ENCODE measurements at regions not wholly inside any gene's neighbourhood (a gene's known extent, or its start where the extent isn't known, plus 50 kb on each side); places are given as distances from the start of the nearest gene placed in this dataset.

DNA sequence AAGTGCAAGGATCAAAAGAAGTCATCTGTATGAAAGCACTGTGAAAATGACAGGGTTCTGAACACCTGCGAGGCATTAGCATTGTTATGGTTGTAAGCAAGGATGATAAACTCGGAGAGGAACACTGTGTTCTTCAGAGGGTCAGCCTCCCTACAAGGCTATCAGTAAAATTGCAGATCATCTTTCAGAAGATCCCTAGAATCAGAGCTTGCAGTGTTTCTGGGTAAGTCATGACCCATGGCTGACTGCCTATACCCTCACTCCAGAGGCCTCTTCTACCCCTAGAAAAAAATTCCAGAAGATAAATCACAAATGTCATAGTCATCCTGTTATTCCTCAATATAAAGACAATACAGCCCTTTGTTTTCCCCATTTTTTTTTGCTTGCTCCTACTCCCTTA, 292.6 kb downstream of the DMAC1 start:
- Histone ChIP-seq H3K9ac (ENCODE audit: low read length in 3 of 3) (no peak overlapping the region), H3K4me3 (ENCODE audit: low read length in 3 of 3) (no peak overlapping the region), H3K9me3 (ENCODE audit: control insufficient read depth in 2 of 3, insufficient read depth in 1 of 3, low read length in 3 of 3) (no peaks in the 10 kb centered on the region), H3K27me3 (ENCODE audit: control insufficient read depth, insufficient read depth, low read length) (no peaks in the 10 kb centered on the region), H3K36me3 (ENCODE audit: control insufficient read depth in 2 of 3, insufficient read depth in 3 of 3, low read length in 3 of 3) (no peaks in the 10 kb centered on the region), H3K27ac (ENCODE audit: low read depth in 2 of 2, low read length in 2 of 2) (no peak overlapping the region), H3K4me1 (ENCODE audit: control insufficient read depth in 2 of 3, insufficient read depth in 2 of 3, low read depth in 1 of 3, low read length in 3 of 3) (no peaks in the 10 kb centered on the region)
- TF ChIP-seq, protein P1, sequence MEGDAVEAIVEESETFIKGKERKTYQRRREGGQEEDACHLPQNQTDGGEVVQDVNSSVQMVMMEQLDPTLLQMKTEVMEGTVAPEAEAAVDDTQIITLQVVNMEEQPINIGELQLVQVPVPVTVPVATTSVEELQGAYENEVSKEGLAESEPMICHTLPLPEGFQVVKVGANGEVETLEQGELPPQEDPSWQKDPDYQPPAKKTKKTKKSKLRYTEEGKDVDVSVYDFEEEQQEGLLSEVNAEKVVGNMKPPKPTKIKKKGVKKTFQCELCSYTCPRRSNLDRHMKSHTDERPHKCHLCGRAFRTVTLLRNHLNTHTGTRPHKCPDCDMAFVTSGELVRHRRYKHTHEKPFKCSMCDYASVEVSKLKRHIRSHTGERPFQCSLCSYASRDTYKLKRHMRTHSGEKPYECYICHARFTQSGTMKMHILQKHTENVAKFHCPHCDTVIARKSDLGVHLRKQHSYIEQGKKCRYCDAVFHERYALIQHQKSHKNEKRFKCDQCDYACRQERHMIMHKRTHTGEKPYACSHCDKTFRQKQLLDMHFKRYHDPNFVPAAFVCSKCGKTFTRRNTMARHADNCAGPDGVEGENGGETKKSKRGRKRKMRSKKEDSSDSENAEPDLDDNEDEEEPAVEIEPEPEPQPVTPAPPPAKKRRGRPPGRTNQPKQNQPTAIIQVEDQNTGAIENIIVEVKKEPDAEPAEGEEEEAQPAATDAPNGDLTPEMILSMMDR (IDR thresholded peaks at IDR 0.05; ENCODE audit: borderline replicate concordance, extremely low read depth, insufficient read depth): no peak
- intact Hi-C loops (cut with DNase I): no loop called here
- FAIRE-seq: no peak
- no peak for DNase-seq

DNA sequence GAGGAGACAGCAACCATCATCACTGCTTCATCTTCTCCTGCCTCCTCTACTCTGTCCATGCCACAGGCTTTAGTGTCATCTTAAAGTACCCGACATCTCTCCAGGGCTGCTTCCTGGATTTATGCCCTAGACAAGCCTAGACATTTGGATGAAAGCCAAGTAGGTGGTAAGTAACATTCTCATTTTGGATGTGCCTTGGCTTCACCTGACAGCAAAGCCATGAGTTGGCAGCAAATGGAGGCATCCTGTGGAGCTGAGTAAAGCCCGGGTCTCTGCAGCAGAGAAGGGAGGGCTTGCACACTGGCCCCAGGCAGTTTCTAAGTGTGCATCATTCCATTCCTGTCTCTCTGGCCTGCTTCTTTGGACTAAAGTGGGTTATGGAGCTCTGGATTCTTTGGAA, 299.1 kb downstream of the DMAC1 start:
- Histone ChIP-seq H3K36me3 (ENCODE audit: control insufficient read depth in 2 of 3, insufficient read depth in 3 of 3, low read length in 3 of 3) (no peaks in the 10 kb centered on the region), H3K9me3 (ENCODE audit: control insufficient read depth in 2 of 3, insufficient read depth in 1 of 3, low read length in 3 of 3) (no peaks in the 10 kb centered on the region), H3K27me3 (ENCODE audit: control insufficient read depth, insufficient read depth, low read length) (no peaks in the 10 kb centered on the region), H3K4me1 (ENCODE audit: control insufficient read depth in 2 of 3, insufficient read depth in 2 of 3, low read depth in 1 of 3, low read length in 3 of 3) (no peaks in the 10 kb centered on the region), H3K27ac (ENCODE audit: low read depth in 2 of 2, low read length in 2 of 2) (no peak overlapping the region), H3K4me3 (ENCODE audit: low read length in 3 of 3) (no peak overlapping the region), H3K9ac (ENCODE audit: low read length in 3 of 3) (no peak overlapping the region)
- intact Hi-C loops (cut with DNase I): no loop called here
- DNase-seq (no peak), FAIRE-seq (no peak)
- TF ChIP-seq, protein P1 (IDR thresholded peaks at IDR 0.05; ENCODE audit: borderline replicate concordance, extremely low read depth, insufficient read depth): no peak

DNA sequence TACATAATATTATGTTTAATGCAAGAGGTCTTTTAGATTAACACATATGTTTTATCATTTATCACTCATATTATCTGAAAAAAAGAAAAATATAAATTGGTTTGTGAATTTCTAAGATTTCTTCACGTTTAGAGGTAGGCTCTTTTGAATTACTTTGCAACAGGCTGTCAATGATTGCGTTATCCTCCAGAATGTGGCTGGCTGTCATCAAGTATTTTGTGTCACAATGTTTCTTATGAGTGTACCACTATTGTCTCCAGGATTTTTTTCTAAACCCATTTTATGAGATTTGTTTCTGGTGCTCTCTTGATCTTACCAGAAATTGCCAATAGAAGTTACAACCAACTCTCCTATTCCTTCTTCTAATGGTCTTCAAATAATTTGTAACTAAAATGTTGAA, 307.9 kb downstream of the DMAC1 start:
- Histone ChIP-seq H3K4me3 (ENCODE audit: low read length in 3 of 3) (no peak overlapping the region), H3K9me3 (ENCODE audit: control insufficient read depth in 2 of 3, insufficient read depth in 1 of 3, low read length in 3 of 3) (no peaks in the 10 kb centered on the region), H3K27me3 (ENCODE audit: control insufficient read depth, insufficient read depth, low read length) (no peaks in the 10 kb centered on the region), H3K36me3 (ENCODE audit: control insufficient read depth in 2 of 3, insufficient read depth in 3 of 3, low read length in 3 of 3) (no peaks in the 10 kb centered on the region), H3K27ac (ENCODE audit: low read depth in 2 of 2, low read length in 2 of 2) (no peak overlapping the region), H3K9ac (ENCODE audit: low read length in 3 of 3) (no peak overlapping the region), H3K4me1 (ENCODE audit: control insufficient read depth in 2 of 3, insufficient read depth in 2 of 3, low read depth in 1 of 3, low read length in 3 of 3) (no peaks in the 10 kb centered on the region)
- FAIRE-seq: no peak
- intact Hi-C loops (cut with DNase I): no loop called here
- no peak for DNase-seq
- TF ChIP-seq, protein P1 (IDR thresholded peaks at IDR 0.05; ENCODE audit: borderline replicate concordance, extremely low read depth, insufficient read depth): no peak
